SK-N-SH treated with all-trans-retinoic acid at 6 μM for 48 hours (cell line): ENCODE measurements at regions not wholly inside any gene's neighbourhood (a gene's known extent, or its start where the extent isn't known, plus 50 kb on each side); places are given as distances from the start of the nearest gene placed in this dataset.

Source experiments
- ATAC-seq: fragments of 200-7000 bp; cut with Tn5 transposase; 3 replicates; pipeline ENCODE4 v1.9.1; 2020; ENCODE audit warnings: mild to moderate bottlenecking, moderate library complexity
- ARNTL ChIP-seq: fragments of 450-650 bp; formaldehyde crosslinking; IDR thresholded peaks from 2 replicates; pipeline ENCODE4 v1.5.0; 2020; ENCODE audit warnings: low read depth, mild to moderate bottlenecking, moderate library complexity, borderline replicate concordance
- BACH2 ChIP-seq: fragments of 250-450 bp; sonication (Bioruptor Pico); IDR thresholded peaks from 2 replicates; pipeline ENCODE4 v1.9.0; 2021; ENCODE audit warnings: mild to moderate bottlenecking, borderline replicate concordance
- CREB5 ChIP-seq: fragments of 250-450 bp; sonication (Bioruptor Pico); IDR thresholded peaks from 2 replicates; pipeline ENCODE4 v1.5.1; 2020; ENCODE audit warnings: low read depth, mild to moderate bottlenecking, moderate library complexity
- CSDC2 ChIP-seq: fragments of 250-450 bp; sonication (Bioruptor Pico); IDR thresholded peaks from 2 replicates; pipeline ENCODE4 v1.5.0; 2020; ENCODE audit warnings: mild to moderate bottlenecking, moderate library complexity
- ESRRG ChIP-seq: fragments of 250-450 bp; sonication (Bioruptor Pico); IDR thresholded peaks from 2 replicates; pipeline ENCODE4 v1.6.1; 2021; ENCODE audit warnings: mild to moderate bottlenecking
- GLIS3 ChIP-seq: fragments of 250-450 bp; sonication (Bioruptor Pico); IDR thresholded peaks from 2 replicates; pipeline ENCODE4 v1.5.0; 2020; ENCODE audit warnings: mild to moderate bottlenecking, moderate library complexity
- ISL1 ChIP-seq: fragments of 250-450 bp; sonication (Bioruptor Pico); IDR thresholded peaks from 2 replicates; pipeline ENCODE4 v2.1.2; 2022; ENCODE audit warnings: mild to moderate bottlenecking, moderate library complexity
- POU6F1 ChIP-seq: fragments of 250-450 bp; sonication (Bioruptor Pico); IDR thresholded peaks from 2 replicates; pipeline ENCODE4 v1.8.0; 2021; ENCODE audit warnings: low read depth, mild to moderate bottlenecking, moderate library complexity, borderline replicate concordance
- RARB ChIP-seq: fragments of 250-450 bp; sonication (Bioruptor Pico); IDR thresholded peaks from 2 replicates; pipeline ENCODE4 v1.8.0; 2021; ENCODE audit warnings: mild to moderate bottlenecking, moderate library complexity
- SNAI2 ChIP-seq: fragments of 250-450 bp; sonication (Bioruptor Pico); IDR thresholded peaks from 2 replicates; pipeline ENCODE4 v1.5.0; 2020; ENCODE audit warnings: mild to moderate bottlenecking, moderate library complexity
- TCF4 ChIP-seq: fragments of 250-450 bp; sonication (Bioruptor Pico); IDR thresholded peaks from 2 replicates; pipeline ENCODE4 v1.8.0; 2021; ENCODE audit warnings: mild to moderate bottlenecking, moderate library complexity, borderline replicate concordance
- TOX ChIP-seq: fragments of 250-450 bp; sonication (Bioruptor Pico); IDR thresholded peaks from 2 replicates; pipeline ENCODE4 v1.8.0; 2021; ENCODE audit warnings: mild to moderate bottlenecking, moderate library complexity, borderline replicate concordance
- ZC3H10 ChIP-seq: fragments of 250-450 bp; sonication (Bioruptor Pico); IDR thresholded peaks from 2 replicates; pipeline ENCODE4 v1.5.1; 2021; ENCODE audit warnings: mild to moderate bottlenecking, moderate library complexity
- ZFP3 ChIP-seq: fragments of 250-450 bp; sonication (Bioruptor Pico); IDR thresholded peaks from 2 replicates; pipeline ENCODE4 v1.5.0; 2020; ENCODE audit warnings: mild to moderate bottlenecking, moderate library complexity
- ZFP30 ChIP-seq: fragments of 450-650 bp; formaldehyde crosslinking; IDR thresholded peaks from 2 replicates; pipeline ENCODE4 v1.5.0; 2022; ENCODE audit warnings: mild to moderate bottlenecking, moderate library complexity
- ZNF565 ChIP-seq: fragments of 450-650 bp; formaldehyde crosslinking; conservative IDR thresholded peaks from 2 replicates; pipeline ENCODE4 v1.5.0; 2020; ENCODE audit warnings: low read depth, mild to moderate bottlenecking, moderate library complexity
- ZNF70 ChIP-seq: fragments of 450-650 bp; formaldehyde crosslinking; IDR thresholded peaks from 2 replicates; pipeline ENCODE4 v1.5.0; 2020; ENCODE audit warnings: mild to moderate bottlenecking, moderate library complexity
- ZNF8 ChIP-seq: fragments of 450-650 bp; formaldehyde crosslinking; IDR thresholded peaks from 2 replicates; pipeline ENCODE4 v1.5.0; 2020; ENCODE audit warnings: mild to moderate bottlenecking, moderate library complexity
- TF ChIP-seq, protein P1 (sequence below): fragments of 250-450 bp; sonication (Bioruptor Pico); IDR thresholded peaks from 2 replicates; pipeline ENCODE4 v1.5.1; 2021; ENCODE audit warnings: mild to moderate bottlenecking, moderate library complexity
- TF ChIP-seq, protein P2 (sequence below): fragments of 250-450 bp; sonication (Bioruptor Pico); IDR thresholded peaks from 2 replicates; pipeline ENCODE4 v1.5.0; 2020; ENCODE audit warnings: mild to moderate bottlenecking, moderate library complexity

GRCh38 chrX:109782994-109783700 lies 50.1 kb upstream of the ACSL4 start:
- no peak for ATAC-seq

GRCh38 chrX:109783701-109784079 lies 50.6 kb upstream of the ACSL4 start:
- TF ChIP-seq GLIS3 (CRISPR knock-in tag) (no peak), CREB5 (CRISPR knock-in tag) (no peak), ARNTL (CRISPR knock-in tag) (no peak), TCF4 (CRISPR knock-in tag) (no peak), ZNF565 (CRISPR knock-in tag) (no peak)
- TF ChIP-seq, protein P1, sequence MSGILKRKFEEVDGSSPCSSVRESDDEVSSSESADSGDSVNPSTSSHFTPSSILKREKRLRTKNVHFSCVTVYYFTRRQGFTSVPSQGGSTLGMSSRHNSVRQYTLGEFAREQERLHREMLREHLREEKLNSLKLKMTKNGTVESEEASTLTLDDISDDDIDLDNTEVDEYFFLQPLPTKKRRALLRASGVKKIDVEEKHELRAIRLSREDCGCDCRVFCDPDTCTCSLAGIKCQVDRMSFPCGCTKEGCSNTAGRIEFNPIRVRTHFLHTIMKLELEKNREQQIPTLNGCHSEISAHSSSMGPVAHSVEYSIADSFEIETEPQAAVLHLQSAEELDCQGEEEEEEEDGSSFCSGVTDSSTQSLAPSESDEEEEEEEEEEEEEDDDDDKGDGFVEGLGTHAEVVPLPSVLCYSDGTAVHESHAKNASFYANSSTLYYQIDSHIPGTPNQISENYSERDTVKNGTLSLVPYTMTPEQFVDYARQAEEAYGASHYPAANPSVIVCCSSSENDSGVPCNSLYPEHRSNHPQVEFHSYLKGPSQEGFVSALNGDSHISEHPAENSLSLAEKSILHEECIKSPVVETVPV, result no peak
- no peak for ATAC-seq

More at GRCh38 chrX:109782994-109783700, 50.1 kb upstream of the ACSL4 start:
- TF ChIP-seq TOX (CRISPR knock-in tag) (no peak), SNAI2 (CRISPR knock-in tag) (no peak), ZFP3 (no peak), CREB5 (CRISPR knock-in tag) (no peak), ZC3H10 (no peak), CSDC2 (no peak), BACH2 (no peak), TCF4 (CRISPR knock-in tag) (no peak), POU6F1 (no peak), ZNF565 (CRISPR knock-in tag) (no peak), RARB (CRISPR knock-in tag) (no peak), ZFP30 (CRISPR knock-in tag) (no peak), ARNTL (CRISPR knock-in tag) (no peak), ISL1 (CRISPR knock-in tag) (no peak), ESRRG (CRISPR knock-in tag) (no peak)
- TF ChIP-seq, protein P2, sequence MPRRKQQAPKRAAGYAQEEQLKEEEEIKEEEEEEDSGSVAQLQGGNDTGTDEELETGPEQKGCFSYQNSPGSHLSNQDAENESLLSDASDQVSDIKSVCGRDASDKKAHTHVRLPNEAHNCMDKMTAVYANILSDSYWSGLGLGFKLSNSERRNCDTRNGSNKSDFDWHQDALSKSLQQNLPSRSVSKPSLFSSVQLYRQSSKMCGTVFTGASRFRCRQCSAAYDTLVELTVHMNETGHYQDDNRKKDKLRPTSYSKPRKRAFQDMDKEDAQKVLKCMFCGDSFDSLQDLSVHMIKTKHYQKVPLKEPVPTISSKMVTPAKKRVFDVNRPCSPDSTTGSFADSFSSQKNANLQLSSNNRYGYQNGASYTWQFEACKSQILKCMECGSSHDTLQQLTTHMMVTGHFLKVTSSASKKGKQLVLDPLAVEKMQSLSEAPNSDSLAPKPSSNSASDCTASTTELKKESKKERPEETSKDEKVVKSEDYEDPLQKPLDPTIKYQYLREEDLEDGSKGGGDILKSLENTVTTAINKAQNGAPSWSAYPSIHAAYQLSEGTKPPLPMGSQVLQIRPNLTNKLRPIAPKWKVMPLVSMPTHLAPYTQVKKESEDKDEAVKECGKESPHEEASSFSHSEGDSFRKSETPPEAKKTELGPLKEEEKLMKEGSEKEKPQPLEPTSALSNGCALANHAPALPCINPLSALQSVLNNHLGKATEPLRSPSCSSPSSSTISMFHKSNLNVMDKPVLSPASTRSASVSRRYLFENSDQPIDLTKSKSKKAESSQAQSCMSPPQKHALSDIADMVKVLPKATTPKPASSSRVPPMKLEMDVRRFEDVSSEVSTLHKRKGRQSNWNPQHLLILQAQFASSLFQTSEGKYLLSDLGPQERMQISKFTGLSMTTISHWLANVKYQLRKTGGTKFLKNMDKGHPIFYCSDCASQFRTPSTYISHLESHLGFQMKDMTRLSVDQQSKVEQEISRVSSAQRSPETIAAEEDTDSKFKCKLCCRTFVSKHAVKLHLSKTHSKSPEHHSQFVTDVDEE (CRISPR knock-in tag), result no peak

DNA sequence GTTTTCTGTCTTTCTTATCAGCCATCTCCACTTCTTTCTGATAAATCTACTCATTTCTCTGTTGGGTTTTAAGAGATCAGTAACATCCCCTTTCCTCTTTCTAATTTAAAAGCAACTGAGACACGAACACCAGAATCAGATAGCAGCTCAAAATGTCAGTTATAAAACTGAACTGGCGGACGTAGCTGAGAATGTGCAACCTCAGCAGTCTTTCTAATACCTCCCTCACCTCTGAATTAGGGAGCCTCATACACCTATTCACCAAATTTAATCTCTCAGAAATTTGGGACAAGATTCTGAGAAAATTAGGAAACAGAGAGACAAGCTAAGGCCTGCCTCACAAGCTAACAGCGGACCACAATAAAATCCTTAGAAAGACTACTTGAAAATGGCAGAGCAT lies 52.0 kb upstream of the ACSL4 start:
- ATAC-seq, result no peak
- TF ChIP-seq, protein P2 (CRISPR knock-in tag), result no peak
- TF ChIP-seq CREB5 (CRISPR knock-in tag) (no peak), ARNTL (CRISPR knock-in tag) (no peak), ZNF70 (no peak), ZNF8 (CRISPR knock-in tag) (no peak), ZC3H10 (no peak), ESRRG (CRISPR knock-in tag) (no peak), GLIS3 (CRISPR knock-in tag) (no peak), RARB (CRISPR knock-in tag) (no peak), CSDC2 (no peak), ZFP3 (no peak), SNAI2 (CRISPR knock-in tag) (no peak), ZNF565 (CRISPR knock-in tag) (no peak), ZFP30 (CRISPR knock-in tag) (no peak)
- TF ChIP-seq, protein P1, result no peak
